Peyer's patch (tissue), 4 donors: ENCODE measurements at regions not wholly inside any gene's neighbourhood (a gene's known extent, or its start where the extent isn't known, plus 50 kb on each side); places are given as distances from the start of the nearest gene placed in this dataset.

Source experiments
- DNase-seq, 3 donors: peaks; one replicate each; pipeline ENCODE4 v3.0.0-alpha.2; 2017 to 2019
- H3K27ac ChIP-seq, 4 donors: fragments of 200-600 bp; sonication (generic); one replicate each; pipeline ENCODE4 v1.5.1; 2016 to 2019
- H3K27me3 ChIP-seq, 2 donors: fragments of 200-600 bp; sonication (generic); one replicate each; pipeline ENCODE4 v1.5.1; 2019
- H3K36me3 ChIP-seq, 3 donors: fragments of 200-600 bp; sonication (generic); one replicate each; pipeline ENCODE4 v1.5.1; 2016 to 2019
- H3K4me1 ChIP-seq, 4 donors: fragments of 200-600 bp; sonication (generic); one replicate each; pipeline ENCODE4 v1.5.1; 2016 to 2019
- H3K4me3 ChIP-seq, 4 donors: fragments of 200-600 bp; sonication (generic); 1 replicate in 3 of 4; 2 replicates in 1 of 4; pipeline ENCODE4 v1.5.1; 2016 to 2019; ENCODE audit warnings: mild to moderate bottlenecking in 1 of 4
- H3K9me3 ChIP-seq, 4 donors: fragments of 200-600 bp; sonication (generic); one replicate each; pipeline ENCODE4 v1.5.1; 2016 to 2019; ENCODE audit warnings: mild to moderate bottlenecking in 1 of 4
- POLR2A ChIP-seq, 2 donors: fragments of 450-650 bp; IDR thresholded peaks; one replicate each; pipeline ENCODE4 v1.5.1; 2017; ENCODE audit warnings: antibody characterized with exemption in 2 of 2, mild to moderate bottlenecking in 2 of 2, moderate library complexity in 2 of 2
- TF ChIP-seq, protein P1 (sequence below), 6 experiments: fragments of 450-650 bp in 4 of 6; fragments of 200-600 bp in 2 of 6; sonication (generic) in 1 of 6; IDR thresholded peaks; one replicate each; pipeline ENCODE4 v1.5.1; 2017 to 2019; ENCODE audit warnings: antibody characterized with exemption in 6 of 6, mild to moderate bottlenecking in 3 of 6, moderate library complexity in 1 of 6

DNA sequence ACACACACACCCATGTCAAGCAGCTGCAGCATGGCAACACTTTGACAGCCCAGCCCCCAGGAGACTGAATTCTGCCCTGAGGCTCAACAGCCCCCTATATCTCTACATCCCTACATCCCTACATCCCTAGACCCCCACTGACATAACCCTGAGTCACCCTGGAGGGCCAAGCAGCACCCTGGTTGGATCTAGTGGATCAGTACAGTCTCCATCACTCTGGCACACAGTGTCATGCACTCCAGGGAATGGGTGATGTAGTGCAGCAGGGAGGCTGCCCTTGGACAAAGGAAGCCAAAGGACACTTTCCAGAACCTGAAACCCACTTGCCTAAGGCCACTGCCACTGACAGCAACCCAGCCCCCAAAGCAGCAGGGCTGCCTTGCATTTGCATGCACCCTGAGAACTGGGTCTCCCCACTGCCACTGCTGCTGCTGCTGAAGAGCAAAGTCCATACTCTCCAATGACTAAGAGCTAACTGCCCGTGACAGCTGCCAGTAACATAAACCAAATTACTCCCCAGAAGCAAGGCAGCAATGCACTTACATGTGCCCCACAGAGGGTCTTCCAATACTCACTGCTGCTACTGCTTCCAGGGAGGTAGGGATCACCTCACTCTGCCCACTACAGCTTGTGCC, 681.6 kb upstream of the KLHL29 start:
- no peak for TF ChIP-seq POLR2A (IDR thresholded peaks at IDR 0.05)
- TF ChIP-seq, protein P1, sequence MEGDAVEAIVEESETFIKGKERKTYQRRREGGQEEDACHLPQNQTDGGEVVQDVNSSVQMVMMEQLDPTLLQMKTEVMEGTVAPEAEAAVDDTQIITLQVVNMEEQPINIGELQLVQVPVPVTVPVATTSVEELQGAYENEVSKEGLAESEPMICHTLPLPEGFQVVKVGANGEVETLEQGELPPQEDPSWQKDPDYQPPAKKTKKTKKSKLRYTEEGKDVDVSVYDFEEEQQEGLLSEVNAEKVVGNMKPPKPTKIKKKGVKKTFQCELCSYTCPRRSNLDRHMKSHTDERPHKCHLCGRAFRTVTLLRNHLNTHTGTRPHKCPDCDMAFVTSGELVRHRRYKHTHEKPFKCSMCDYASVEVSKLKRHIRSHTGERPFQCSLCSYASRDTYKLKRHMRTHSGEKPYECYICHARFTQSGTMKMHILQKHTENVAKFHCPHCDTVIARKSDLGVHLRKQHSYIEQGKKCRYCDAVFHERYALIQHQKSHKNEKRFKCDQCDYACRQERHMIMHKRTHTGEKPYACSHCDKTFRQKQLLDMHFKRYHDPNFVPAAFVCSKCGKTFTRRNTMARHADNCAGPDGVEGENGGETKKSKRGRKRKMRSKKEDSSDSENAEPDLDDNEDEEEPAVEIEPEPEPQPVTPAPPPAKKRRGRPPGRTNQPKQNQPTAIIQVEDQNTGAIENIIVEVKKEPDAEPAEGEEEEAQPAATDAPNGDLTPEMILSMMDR (IDR thresholded peaks at IDR 0.05), result no peak
- Histone ChIP-seq H3K27ac (no peak overlapping the region), H3K27me3 (no peaks in the 10 kb centered on the region), H3K9me3 (no peaks in the 10 kb centered on the region), H3K4me3 (no peak overlapping the region), H3K4me1 (no peaks in the 10 kb centered on the region), H3K36me3 (no peaks in the 10 kb centered on the region)
- no peak for DNase-seq

DNA sequence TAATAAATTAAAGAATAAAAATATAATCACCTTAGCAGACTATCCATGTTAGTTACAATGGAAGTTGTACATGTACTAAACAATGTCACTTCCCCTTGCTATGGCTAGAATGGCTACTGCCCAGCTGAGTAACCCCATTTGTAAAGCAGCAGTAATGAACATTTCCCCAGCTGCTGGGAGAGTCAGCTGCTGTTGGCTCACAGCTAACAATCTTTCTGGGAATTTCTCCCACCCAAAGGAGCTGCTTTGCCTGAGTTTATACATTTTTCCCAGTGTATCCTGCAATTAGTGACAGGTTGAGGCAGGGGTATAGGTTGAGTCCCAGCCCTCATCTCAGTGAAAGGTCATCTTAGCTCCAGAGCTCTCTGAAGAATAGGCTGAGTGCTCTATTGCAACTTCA, 665.6 kb upstream of the KLHL29 start:
- Histone ChIP-seq H3K9me3 (no peaks in the 10 kb centered on the region), H3K36me3 (no peaks in the 10 kb centered on the region), H3K27ac (no peak overlapping the region), H3K4me1 (no peaks in the 10 kb centered on the region), H3K4me3 (no peak overlapping the region), H3K27me3 (no peaks in the 10 kb centered on the region)
- DNase-seq, result no peak
- no peak for TF ChIP-seq POLR2A (IDR thresholded peaks at IDR 0.05)
- TF ChIP-seq, protein P1 (IDR thresholded peaks at IDR 0.05), result no peak

DNA sequence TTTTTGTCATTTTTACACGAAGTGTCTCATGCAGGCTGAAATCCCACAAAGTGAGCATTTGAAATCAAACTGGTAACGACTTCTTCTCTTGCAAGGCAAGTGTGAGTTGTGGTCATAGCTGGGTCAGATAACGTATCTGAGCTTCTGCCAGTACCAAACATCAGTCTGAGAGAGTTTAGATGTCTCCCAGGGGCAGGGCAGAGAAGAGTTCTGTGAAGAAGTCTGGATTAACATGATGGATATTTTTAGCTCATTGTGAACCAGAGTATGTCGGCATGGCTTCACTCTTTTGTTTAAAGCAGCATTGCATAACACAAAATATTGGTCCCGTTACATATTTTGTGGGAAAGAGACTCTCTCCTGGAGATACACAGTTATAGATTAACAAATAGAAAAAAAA, 655.5 kb upstream of the KLHL29 start:
- TF ChIP-seq POLR2A (IDR thresholded peaks at IDR 0.05), result no peak
- TF ChIP-seq, protein P1 (IDR thresholded peaks at IDR 0.05), result no peak
- no peak for DNase-seq
- H3K27ac ChIP-seq, result no peak overlapping the region
- H3K9me3 ChIP-seq, result peaks cover 0 to 6% (median 0%) of the 10 kb centered on the region in 4 donors
- no peaks in the 10 kb centered on the region for H3K4me1 ChIP-seq
- H3K27me3 ChIP-seq, result no peaks in the 10 kb centered on the region
- H3K4me3 ChIP-seq, result no peak overlapping the region
- no peaks in the 10 kb centered on the region for H3K36me3 ChIP-seq

DNA sequence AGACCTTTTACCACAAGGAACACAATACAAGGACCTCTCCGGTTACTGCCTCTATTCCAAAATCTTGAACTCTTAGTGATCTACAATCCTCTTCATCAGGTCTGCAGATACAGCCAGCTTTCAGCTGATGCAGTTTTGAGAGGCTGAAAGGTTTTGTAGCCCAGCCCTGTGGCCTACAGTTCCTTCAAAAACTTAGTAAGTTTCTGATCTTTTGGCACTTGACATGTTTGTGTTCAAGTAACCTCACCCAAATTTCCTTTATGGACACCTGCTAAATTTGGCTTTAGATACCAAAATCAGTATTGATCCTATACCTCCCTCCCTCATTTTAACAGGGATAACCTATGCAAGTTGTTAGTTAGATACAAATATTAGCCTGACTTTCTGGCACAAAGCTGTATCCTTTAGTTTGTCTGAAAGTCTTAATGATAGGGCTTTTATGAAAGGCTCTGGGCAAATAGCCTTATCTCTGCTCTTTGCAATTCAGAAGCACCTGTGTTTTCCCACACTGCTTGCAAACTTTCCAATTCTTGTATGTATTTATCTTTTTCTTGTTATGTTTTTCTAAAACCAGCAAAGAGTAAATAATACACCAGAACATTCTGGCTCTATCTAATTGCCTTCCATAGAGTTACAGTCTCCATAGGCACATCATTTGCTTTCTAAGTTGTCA, 650.5 kb upstream of the KLHL29 start:
- H3K27ac ChIP-seq, result no peak overlapping the region
- peaks cover 0 to 2% (median 0%) of the 10 kb centered on the region in 4 donors for H3K9me3 ChIP-seq

DNA sequence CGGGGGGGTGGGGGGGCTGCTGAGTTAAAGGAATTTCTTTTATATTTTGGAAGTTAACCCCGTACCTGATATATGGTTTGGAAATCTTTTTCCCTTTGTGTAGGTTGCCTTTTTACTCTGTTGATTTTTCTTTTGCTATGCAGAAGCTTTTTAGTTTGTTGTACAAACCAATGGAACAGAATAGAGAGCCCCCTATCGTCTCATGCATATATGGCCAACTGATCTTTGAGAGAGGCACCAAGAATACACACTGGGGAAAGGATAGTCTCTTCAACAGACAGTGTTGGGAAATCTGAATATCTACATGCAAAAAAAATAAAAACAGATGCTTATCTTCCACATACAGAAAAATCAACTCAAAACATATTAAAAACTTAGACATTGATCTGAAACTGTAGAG, 647.8 kb upstream of the KLHL29 start:
- H3K27me3 ChIP-seq, result no peaks in the 10 kb centered on the region
- H3K9me3 ChIP-seq, result no peaks in the 10 kb centered on the region
- no peak for DNase-seq
- TF ChIP-seq, protein P1 (IDR thresholded peaks at IDR 0.05), result no peak
- TF ChIP-seq POLR2A (IDR thresholded peaks at IDR 0.05), result no peak
- no peaks in the 10 kb centered on the region for H3K4me1 ChIP-seq
- no peaks in the 10 kb centered on the region for H3K36me3 ChIP-seq
- no peak overlapping the region for H3K4me3 ChIP-seq
- no peak overlapping the region for H3K27ac ChIP-seq

More for the DNA sequence above, 650.5 kb upstream of the KLHL29 start:
- H3K36me3 ChIP-seq, result no peaks in the 10 kb centered on the region
- no peaks in the 10 kb centered on the region for H3K4me1 ChIP-seq
- TF ChIP-seq, protein P1 (IDR thresholded peaks at IDR 0.05), result no peak
- TF ChIP-seq POLR2A (IDR thresholded peaks at IDR 0.05), result no peak
- DNase-seq, result no peak
- H3K4me3 ChIP-seq, result no peak overlapping the region
- H3K27me3 ChIP-seq, result no peaks in the 10 kb centered on the region
